HG03135 (cell line): ENCODE measurements at regions not wholly inside any gene's neighbourhood (a gene's known extent, or its start where the extent isn't known, plus 50 kb on each side); places are given as distances from the start of the nearest gene placed in this dataset.

Source experiments
- ATAC-seq: cut with Tn5 transposase; IDR thresholded peaks from one replicate; pipeline ENCODE4 v1.9.1; 2021; ENCODE audit warnings: mild to moderate bottlenecking, moderate library complexity; ENCODE audit not compliant: unreplicated experiment

GRCh38 chr12:97173688-97174410 is 266.8 kb downstream of the NEDD1 start:
- ATAC-seq, result no peak

DNA sequence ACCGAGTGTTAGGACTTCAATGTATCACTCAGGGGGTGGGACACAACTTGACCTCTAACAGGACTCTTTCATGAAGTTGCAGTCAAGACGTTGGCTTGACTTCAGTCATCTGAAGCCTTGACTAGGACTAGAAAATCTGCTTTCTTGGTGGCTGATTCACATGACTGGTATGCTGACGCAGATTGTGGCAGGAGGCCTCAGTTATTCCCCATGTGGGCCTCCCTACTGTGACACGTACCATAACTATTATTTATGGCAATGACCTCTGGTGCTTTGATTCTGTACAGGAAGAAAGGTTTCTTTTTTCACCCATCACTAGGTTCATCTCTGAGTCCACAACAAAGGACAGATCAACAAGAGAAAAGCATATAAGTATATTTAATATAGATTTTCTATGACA is 270.4 kb downstream of the NEDD1 start:
- no peak for ATAC-seq

- no peak for ATAC-seq
Measured at GRCh38 chr12:97181571-97182265, 274.7 kb downstream of the NEDD1 start.

DNA sequence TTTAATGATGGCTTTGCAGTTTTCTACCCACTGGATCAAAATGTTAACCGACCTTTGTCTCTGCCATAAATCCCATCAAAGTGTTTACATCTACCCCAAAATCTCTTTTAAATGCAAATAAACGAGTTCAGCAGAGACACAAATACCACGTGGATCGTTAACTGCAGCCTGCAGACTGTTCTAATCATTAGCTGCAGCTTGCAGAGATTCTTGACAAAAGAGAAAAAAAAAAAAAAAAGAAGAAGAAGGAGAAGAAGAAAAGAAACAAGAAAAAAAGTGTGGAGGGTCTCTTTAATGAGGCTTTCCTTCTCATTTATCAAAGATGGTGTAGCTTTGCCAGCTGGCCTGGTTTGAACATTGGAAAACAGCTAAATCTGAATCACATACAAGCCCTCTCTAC is 275.7 kb downstream of the NEDD1 start:
- no peak for ATAC-seq

DNA sequence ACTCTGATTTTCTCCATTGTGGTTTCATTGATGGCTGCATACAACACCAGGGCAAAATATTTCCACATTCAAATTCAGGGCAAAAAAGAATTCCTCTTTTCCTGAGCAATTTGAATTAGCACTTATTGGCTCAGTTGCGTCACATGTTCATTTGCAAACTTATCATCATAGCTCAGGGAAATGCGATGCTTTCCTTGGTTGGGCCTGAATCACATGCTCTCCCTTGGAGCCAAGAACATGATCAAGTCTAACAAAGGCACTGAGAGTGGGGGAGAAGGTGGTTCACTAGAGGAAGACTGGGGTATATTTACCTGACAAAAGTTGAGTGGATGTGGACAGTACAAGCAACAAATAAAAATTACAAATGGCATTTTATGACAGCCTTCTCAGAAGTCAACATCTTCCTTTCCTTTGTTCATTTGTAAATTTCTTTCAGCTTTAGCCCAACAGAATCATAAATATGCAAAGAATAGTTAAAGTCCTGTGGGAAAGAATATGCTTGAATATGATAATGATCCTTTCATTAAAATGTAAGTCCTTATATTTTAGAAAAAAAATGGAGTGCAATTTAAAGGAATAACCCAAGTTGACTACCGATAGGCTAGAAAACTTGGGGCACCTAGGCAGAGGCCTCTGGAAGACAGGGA is 277.2 kb downstream of the NEDD1 start:
- ATAC-seq, result no peak

DNA sequence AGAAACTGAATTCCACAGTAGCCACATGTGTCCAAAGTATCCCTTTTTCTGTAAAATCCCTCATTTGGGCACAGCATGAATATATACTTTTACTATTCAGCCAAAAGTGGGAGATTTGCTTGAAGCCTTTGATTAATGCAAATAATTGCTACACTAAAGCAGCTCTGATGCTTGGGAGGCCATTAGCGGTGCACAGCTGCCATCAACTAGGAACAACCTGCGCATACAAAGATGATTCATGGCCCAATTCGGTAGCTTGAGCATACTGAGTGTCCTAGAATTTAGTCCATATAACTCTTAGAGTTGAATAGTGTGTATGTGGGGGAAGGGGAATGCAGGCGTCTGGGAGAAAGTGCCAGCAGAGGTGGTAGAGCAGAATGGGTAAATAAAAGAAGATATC is 277.0 kb upstream of the RMST start:
- ATAC-seq, result no peak

DNA sequence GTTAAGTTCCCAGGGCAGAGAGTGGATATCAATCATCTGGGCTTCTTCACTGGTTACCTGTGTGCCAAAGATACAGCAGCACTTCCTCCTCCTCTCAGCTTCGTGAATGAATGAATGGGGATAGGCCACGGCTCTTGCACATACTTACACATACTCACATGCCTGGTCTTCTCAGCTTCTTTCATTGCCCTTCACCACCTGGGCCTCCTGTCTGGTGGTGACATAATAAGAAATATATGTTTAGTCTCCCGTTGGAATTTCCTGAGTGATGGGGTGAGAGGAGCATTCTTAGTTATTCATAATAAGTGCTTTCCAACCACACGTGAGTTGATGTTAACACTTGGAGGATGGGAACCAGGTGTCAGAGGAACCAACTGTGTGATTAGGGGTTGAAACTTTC is 268.1 kb upstream of the RMST start:
- no peak for ATAC-seq

GRCh38 chr12:97200181-97200580 is 262.4 kb upstream of the RMST start:
- no peak for ATAC-seq

GRCh38 chr12:97203408-97203807 is 259.2 kb upstream of the RMST start:
- ATAC-seq, result no peak

GRCh38 chr12:97209997-97210396 is 252.6 kb upstream of the RMST start:
- no peak for ATAC-seq

- no peak for ATAC-seq
Measured at GRCh38 chr12:97211416-97211930, 251.1 kb upstream of the RMST start.

- ATAC-seq, result no peak
Measured at GRCh38 chr12:97216848-97217247, 245.8 kb upstream of the RMST start.

- ATAC-seq, result no peak
Measured at GRCh38 chr12:97222391-97222790, 240.2 kb upstream of the RMST start.

- no peak for ATAC-seq
Measured at GRCh38 chr12:97223419-97223818, 239.2 kb upstream of the RMST start.

DNA sequence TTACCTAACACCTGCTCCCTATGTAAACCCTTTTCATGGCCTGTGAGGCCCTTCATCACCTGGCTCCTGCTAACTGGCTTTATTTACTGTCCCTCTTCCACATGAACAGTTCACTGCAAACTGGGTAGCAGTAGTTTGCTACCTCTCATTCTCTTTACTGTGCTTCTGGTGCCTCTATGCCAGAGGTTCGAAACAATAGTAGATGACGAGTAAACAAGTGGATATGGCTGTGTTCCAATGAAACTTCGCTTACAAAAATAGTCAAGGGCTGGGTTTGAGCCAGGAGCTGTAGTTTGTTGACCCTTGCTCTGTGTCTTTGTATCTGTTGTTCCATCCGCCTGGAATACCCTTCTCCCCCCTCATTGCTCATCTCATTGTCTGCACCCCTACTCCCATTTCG is 233.6 kb upstream of the RMST start:
- no peak for ATAC-seq

DNA sequence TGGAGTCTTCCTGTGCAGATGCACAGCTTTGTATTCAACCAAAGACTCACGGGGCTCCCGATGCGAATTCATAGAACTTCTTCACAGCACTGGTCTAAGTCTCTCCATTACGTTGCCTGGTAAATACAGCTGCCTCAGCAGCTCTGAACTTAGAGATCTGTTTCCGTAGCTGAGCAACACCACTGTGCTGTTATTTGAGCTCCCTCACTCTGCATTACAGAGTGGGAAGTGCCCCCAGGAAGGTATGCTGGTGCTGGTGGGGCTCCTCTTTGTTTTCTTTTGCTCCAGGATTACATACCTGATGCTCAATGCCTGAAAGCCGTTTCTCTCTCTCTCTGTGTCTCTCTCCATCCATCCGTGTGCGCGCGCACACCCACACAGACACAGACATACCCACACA is 227.5 kb upstream of the RMST start:
- ATAC-seq, result no peak

DNA sequence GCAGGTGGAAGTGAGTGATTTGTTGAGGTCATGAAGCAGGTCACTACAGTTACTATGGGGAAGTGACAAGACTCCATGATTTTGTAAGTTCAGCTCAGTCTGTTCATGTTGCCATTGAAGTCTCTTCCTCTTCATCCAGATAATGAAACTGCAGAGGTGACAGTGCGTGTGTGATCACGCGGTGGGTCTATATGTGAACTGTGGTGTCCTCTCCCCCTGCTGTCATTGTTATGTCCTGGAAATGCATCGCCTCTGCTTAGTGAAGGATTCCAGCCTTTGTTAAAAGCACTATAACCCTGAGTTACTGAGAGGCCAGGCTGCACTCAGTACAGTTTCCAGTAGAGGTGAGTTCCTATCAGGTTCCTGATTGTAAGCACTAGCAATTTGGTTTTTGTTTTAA is 216.2 kb upstream of the RMST start:
- no peak for ATAC-seq

GRCh38 chr12:97250483-97250882 is 212.1 kb upstream of the RMST start:
- ATAC-seq, result no peak

- no peak for ATAC-seq
Measured at GRCh38 chr12:97257726-97258125, 204.9 kb upstream of the RMST start.

- no peak for ATAC-seq
Measured at GRCh38 chr12:97259098-97259497, 203.5 kb upstream of the RMST start.

DNA sequence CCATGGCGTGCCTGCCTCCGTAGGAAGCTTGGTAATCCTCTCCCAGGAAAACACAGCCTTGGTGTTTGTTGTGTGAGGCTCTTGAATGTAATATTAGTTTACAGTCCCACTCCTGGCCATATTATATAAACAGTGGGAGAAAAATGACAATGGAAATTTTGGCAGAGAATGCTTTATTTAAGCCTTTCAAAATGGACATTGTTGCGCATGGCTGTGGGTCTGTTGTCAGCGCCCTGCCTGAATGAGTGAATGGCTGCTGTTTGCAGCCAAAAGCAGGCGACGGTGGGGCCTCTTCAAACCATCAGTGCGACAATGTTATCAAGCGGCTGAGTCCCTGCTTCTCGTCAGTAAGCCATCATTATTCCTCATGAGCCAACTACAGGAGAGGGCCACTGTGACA is 201.8 kb upstream of the RMST start:
- no peak for ATAC-seq

- ATAC-seq, result no peak
Measured at GRCh38 chr12:97267166-97267565, 195.4 kb upstream of the RMST start.
